ENCODE measurements at regions not wholly inside any gene's neighbourhood (a gene's known extent, or its start where the extent isn't known, plus 50 kb on each side); places are given as distances from the start of the nearest gene placed in this dataset.
A peak's percentile ranks its signal among the peaks of the same experiment; 100 is the strongest.

GRCh38 chr12:116346222-116346621, 68.7 kb upstream of the MED13L start:
- no peak overlapping the region for H3K27ac ChIP-seq (ENCODE audit: low read length)
- no peaks in the 10 kb centered on the region for H3K36me3 ChIP-seq (ENCODE audit: control insufficient read depth, insufficient read depth, low read length)
- H3K27me3 ChIP-seq (ENCODE audit: control insufficient read depth, insufficient read depth, low read length) = no peaks in the 10 kb centered on the region
- 0% methylated on average over 1 of the region's 6 CpGs for WGBS (ENCODE audit: insufficient coverage, low lambda C conversion rate)
- H3K4me3 ChIP-seq (ENCODE audit: low read length) = no peak overlapping the region
- DNase-seq = peak in 1 of 2 donors; percentile 60
- H3K4me1 ChIP-seq (ENCODE audit: control insufficient read depth, insufficient read depth, low read length) = peaks cover 5% of the 10 kb centered on the region
- no peaks in the 10 kb centered on the region for H3K9me3 ChIP-seq (ENCODE audit: control insufficient read depth, low read depth, low read length)

- Histone ChIP-seq H3K4me3 (ENCODE audit: low read length) (no peak overlapping the region), H3K4me1 (ENCODE audit: control insufficient read depth, insufficient read depth, low read length) (peaks cover 5% of the 10 kb centered on the region), H3K9me3 (ENCODE audit: control insufficient read depth, low read depth, low read length) (no peaks in the 10 kb centered on the region), H3K36me3 (ENCODE audit: control insufficient read depth, insufficient read depth, low read length) (no peaks in the 10 kb centered on the region), H3K27ac (ENCODE audit: low read length) (no peak overlapping the region), H3K27me3 (ENCODE audit: control insufficient read depth, insufficient read depth, low read length) (no peaks in the 10 kb centered on the region)
- WGBS (ENCODE audit: insufficient coverage, low lambda C conversion rate) = 68% methylated on average over 3 of the region's 4 CpGs
- DNase-seq = peak in 1 of 2 donors; percentile 13
Observed at GRCh38 chr12:116346741-116347140, 69.2 kb upstream of the MED13L start.

DNA sequence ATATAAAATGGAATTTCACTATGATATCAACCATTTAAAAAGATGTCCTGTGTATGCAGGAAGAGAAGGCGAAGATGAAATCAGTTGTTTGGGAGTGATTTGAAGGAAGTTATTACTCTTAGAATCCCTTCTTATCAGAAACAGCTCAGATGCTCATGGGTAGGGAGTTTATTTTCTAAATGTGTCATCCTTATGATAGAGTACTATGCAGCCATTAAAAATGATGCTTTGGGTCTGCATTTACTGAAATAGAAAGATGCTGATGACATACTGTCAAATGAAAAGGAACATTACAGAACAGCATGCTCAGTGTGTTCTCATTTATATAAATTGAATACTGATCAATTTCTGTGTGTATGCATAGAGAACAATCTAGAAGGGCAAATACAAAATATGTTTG, 69.8 kb upstream of the MED13L start:
- DNase-seq = no peak
- no CpG with 5 or more reads among the region's 1 CpG for WGBS (ENCODE audit: insufficient coverage, low lambda C conversion rate)
- Histone ChIP-seq H3K9me3 (ENCODE audit: control insufficient read depth, low read depth, low read length) (no peaks in the 10 kb centered on the region), H3K27me3 (ENCODE audit: control insufficient read depth, insufficient read depth, low read length) (no peaks in the 10 kb centered on the region), H3K27ac (ENCODE audit: low read length) (no peak overlapping the region), H3K4me1 (ENCODE audit: control insufficient read depth, insufficient read depth, low read length) (peaks cover 5% of the 10 kb centered on the region), H3K4me3 (ENCODE audit: low read length) (no peak overlapping the region), H3K36me3 (ENCODE audit: control insufficient read depth, insufficient read depth, low read length) (no peaks in the 10 kb centered on the region)

- no CpG with 5 or more reads among the region's 4 CpGs for WGBS (ENCODE audit: insufficient coverage, low lambda C conversion rate)
Observed at GRCh38 chr12:116352315-116352835, 74.9 kb upstream of the MED13L start.

GRCh38 chr12:116353958-116354357, 76.5 kb upstream of the MED13L start:
- no peaks in the 10 kb centered on the region for H3K27me3 ChIP-seq (ENCODE audit: control insufficient read depth, insufficient read depth, low read length)
- no peaks in the 10 kb centered on the region for H3K36me3 ChIP-seq (ENCODE audit: control insufficient read depth, insufficient read depth, low read length)
- WGBS (ENCODE audit: insufficient coverage, low lambda C conversion rate) = no CpG with 5 or more reads among the region's 2 CpGs
- no peak overlapping the region for H3K27ac ChIP-seq (ENCODE audit: low read length)
- no peak overlapping the region for H3K4me3 ChIP-seq (ENCODE audit: low read length)
- H3K9me3 ChIP-seq (ENCODE audit: control insufficient read depth, low read depth, low read length) = no peaks in the 10 kb centered on the region
- peaks cover 17% of the 10 kb centered on the region for H3K4me1 ChIP-seq (ENCODE audit: control insufficient read depth, insufficient read depth, low read length)
- peak in 1 of 2 donors; percentile 66 for DNase-seq

More at GRCh38 chr12:116352315-116352835, 74.9 kb upstream of the MED13L start:
- Histone ChIP-seq H3K36me3 (ENCODE audit: control insufficient read depth, insufficient read depth, low read length) (no peaks in the 10 kb centered on the region), H3K9me3 (ENCODE audit: control insufficient read depth, low read depth, low read length) (no peaks in the 10 kb centered on the region), H3K27me3 (ENCODE audit: control insufficient read depth, insufficient read depth, low read length) (no peaks in the 10 kb centered on the region), H3K4me3 (ENCODE audit: low read length) (no peak overlapping the region), H3K4me1 (ENCODE audit: control insufficient read depth, insufficient read depth, low read length) (peaks cover 16% of the 10 kb centered on the region), H3K27ac (ENCODE audit: low read length) (no peak overlapping the region)
- DNase-seq = no peak

DNA sequence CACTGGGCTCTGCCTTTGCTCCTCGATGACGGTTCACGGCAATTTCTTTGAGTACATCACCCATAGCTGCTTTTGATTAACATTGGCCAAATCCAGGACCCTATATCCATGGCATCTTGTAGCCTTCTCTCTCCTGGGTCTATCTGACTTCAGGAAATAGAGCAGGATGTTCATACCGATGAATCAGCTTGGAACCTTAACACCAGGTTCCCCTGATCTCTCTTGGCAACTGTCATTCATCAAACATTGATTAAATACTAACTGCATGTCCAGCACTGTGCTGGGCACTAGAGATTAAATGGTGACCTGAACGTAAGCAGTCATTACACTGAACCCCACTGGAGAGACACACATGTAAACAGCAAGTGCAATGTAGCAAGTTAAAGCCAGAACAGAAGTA, 77.0 kb upstream of the MED13L start:
- H3K36me3 ChIP-seq (ENCODE audit: control insufficient read depth, insufficient read depth, low read length) = no peaks in the 10 kb centered on the region
- no peaks in the 10 kb centered on the region for H3K27me3 ChIP-seq (ENCODE audit: control insufficient read depth, insufficient read depth, low read length)
- H3K27ac ChIP-seq (ENCODE audit: low read length) = no peak overlapping the region
- no peaks in the 10 kb centered on the region for H3K9me3 ChIP-seq (ENCODE audit: control insufficient read depth, low read depth, low read length)
- WGBS (ENCODE audit: insufficient coverage, low lambda C conversion rate) = no CpG with 5 or more reads among the region's 5 CpGs
- peaks cover 21% of the 10 kb centered on the region for H3K4me1 ChIP-seq (ENCODE audit: control insufficient read depth, insufficient read depth, low read length)
- no peak overlapping the region for H3K4me3 ChIP-seq (ENCODE audit: low read length)
- no peak for DNase-seq

DNA sequence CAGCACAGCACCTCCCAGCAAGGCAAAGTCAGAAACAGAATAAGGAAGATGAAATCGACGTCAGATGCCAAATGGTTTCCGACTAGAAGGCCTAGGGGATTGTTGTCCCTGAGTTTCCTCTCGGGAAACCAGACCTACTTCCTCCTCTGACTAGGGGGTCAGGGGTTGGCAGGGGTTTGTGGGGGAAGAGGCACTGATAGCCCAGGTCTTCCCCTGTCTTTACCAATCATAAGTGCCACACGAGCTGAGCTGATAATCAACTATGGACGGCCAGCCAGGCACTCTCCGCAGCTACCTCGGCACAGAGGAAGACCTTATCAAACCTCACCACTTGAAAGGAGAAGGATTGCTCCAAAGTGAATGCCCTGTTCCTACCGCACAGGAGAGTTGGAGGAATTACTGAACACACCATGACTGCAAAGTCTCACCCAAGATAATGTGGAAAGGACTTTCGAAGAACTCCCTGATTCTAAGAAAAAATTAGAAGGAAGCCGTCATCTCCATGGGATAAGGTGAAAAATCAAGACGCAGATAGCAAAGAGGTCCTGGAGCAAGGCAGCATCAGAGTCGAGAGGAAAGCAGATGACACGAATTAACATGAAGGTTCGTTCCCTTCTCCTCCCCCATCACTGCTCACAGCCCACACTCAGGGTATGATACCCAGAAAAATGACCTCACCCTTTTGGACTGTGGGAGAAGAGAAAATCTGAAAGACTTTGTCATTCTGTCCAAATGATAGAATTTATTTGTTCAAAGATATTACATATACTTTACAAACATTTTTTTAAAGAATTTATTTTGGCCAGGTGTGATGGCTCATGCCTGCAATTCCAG, 77.7 kb upstream of the MED13L start:
- Histone ChIP-seq H3K4me3 (ENCODE audit: low read length) (no peak overlapping the region), H3K4me1 (ENCODE audit: control insufficient read depth, insufficient read depth, low read length) (peaks cover 24% of the 10 kb centered on the region), H3K9me3 (ENCODE audit: control insufficient read depth, low read depth, low read length) (no peaks in the 10 kb centered on the region), H3K27ac (ENCODE audit: low read length) (no peak overlapping the region), H3K36me3 (ENCODE audit: control insufficient read depth, insufficient read depth, low read length) (no peaks in the 10 kb centered on the region), H3K27me3 (ENCODE audit: control insufficient read depth, insufficient read depth, low read length) (no peaks in the 10 kb centered on the region)
- no peak for DNase-seq
- 78% methylated on average over 7 of the region's 15 CpGs for WGBS (ENCODE audit: insufficient coverage, low lambda C conversion rate)

- Histone ChIP-seq H3K36me3 (ENCODE audit: control insufficient read depth, insufficient read depth, low read length) (no peaks in the 10 kb centered on the region), H3K4me3 (ENCODE audit: low read length) (no peak overlapping the region), H3K27me3 (ENCODE audit: control insufficient read depth, insufficient read depth, low read length) (no peaks in the 10 kb centered on the region), H3K27ac (ENCODE audit: low read length) (peak overlapping the region; percentile 77), H3K4me1 (ENCODE audit: control insufficient read depth, insufficient read depth, low read length) (peaks cover 20% of the 10 kb centered on the region), H3K9me3 (ENCODE audit: control insufficient read depth, low read depth, low read length) (no peaks in the 10 kb centered on the region)
- no CpG with 5 or more reads among the region's 3 CpGs for WGBS (ENCODE audit: insufficient coverage, low lambda C conversion rate)
- DNase-seq = no peak
Observed at GRCh38 chr12:116358536-116358892, 81.0 kb upstream of the MED13L start.

DNA sequence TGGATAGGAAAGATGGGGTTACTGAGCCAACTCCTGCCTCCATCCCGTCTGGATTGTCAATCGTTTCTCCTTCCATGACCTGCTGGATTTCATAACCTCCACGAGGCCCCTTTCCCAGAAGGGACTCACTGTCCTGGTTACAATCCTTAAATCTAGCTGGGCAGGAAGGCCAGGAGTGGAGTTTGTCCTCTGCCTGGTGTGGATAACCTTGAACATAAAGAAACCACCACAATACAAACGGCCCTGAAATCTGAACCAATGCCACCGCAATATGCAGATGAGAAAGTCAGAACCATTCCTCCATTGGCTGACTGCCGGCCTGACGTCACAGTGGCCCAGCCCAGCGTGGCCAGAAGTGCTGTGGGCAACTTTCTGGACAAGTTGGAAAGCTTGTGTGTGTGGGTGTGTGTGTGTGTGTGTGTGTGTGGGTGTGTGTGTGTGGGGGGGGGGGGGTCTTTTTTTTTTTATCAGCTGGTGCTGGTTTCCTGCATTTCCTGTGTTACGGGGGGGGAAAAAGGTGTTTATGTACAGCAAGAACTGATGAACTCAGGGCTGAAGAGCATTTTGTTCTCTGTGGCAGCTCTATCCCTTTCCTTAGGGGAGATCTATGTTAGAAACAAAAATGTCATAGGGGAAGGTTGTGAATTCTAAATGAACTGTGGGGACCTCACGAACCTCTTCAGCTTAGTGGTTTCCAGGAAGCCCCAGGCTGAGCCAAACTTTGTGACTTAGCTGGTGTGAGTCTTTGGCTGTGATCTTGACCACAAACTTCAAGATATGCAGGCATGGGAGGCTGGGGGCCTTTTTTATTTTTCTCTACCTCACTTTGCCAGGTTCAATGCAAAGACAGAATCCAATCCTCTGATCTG, 81.6 kb upstream of the MED13L start:
- no peaks in the 10 kb centered on the region for H3K9me3 ChIP-seq (ENCODE audit: control insufficient read depth, low read depth, low read length)
- peak overlapping the region; percentile 77 for H3K27ac ChIP-seq (ENCODE audit: low read length)
- H3K27me3 ChIP-seq (ENCODE audit: control insufficient read depth, insufficient read depth, low read length) = no peaks in the 10 kb centered on the region
- no peak overlapping the region for H3K4me3 ChIP-seq (ENCODE audit: low read length)
- H3K36me3 ChIP-seq (ENCODE audit: control insufficient read depth, insufficient read depth, low read length) = no peaks in the 10 kb centered on the region
- WGBS (ENCODE audit: insufficient coverage, low lambda C conversion rate) = 0% methylated on average over 1 of the region's 10 CpGs
- H3K4me1 ChIP-seq (ENCODE audit: control insufficient read depth, insufficient read depth, low read length) = peaks cover 15% of the 10 kb centered on the region
- DNase-seq = peak; percentile 95 to 97

DNA sequence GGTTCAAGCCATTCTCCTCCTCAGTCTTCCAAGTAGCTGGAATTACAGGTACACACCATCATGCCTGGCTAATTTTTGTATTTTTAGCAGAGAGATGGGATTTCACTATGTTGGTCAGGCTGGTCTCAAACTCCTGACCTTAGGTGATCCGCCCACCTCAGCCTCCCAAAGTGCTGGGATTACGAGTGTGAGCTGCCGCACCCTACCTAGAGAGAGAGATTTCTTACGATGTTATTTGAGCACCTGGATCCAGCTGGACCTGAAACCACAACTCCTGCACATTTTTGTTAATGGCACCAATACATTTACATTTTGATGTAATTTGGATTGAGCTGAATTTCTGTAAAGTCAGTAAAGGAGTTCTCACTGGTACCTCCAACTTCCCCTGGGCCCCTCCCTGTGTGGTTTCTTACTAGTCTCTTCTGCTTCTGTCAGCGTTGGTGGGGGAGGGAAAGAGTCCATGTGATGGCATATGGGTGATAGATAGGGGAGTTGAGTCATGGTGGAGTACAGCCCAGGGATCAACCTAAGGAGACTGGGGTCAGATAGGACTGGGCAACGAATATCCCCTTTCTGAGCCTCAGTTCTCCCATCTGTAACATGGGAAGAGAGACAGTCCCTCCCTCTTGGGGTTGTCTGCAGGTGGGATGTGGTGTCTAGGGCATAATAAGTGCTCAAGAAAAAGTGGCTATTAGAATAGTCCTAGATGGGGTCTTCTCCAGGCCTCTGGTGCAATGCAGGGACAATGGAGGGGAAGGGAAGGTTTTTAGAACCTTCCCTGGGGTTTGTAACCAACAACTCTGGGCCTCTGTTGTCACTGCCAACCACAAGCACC, 83.3 kb upstream of the MED13L start:
- no peaks in the 10 kb centered on the region for H3K9me3 ChIP-seq (ENCODE audit: control insufficient read depth, low read depth, low read length)
- H3K36me3 ChIP-seq (ENCODE audit: control insufficient read depth, insufficient read depth, low read length) = no peaks in the 10 kb centered on the region
- peaks cover 16% of the 10 kb centered on the region for H3K4me1 ChIP-seq (ENCODE audit: control insufficient read depth, insufficient read depth, low read length)
- no CpG with 5 or more reads among the region's 6 CpGs for WGBS (ENCODE audit: insufficient coverage, low lambda C conversion rate)
- DNase-seq = no peak
- H3K27ac ChIP-seq (ENCODE audit: low read length) = no peak overlapping the region
- no peak overlapping the region for H3K4me3 ChIP-seq (ENCODE audit: low read length)
- no peaks in the 10 kb centered on the region for H3K27me3 ChIP-seq (ENCODE audit: control insufficient read depth, insufficient read depth, low read length)

All from large intestine (tissue), 3 donors.